Spleen (tissue), 11 donors: ENCODE measurements at regions not wholly inside any gene's neighbourhood (a gene's known extent, or its start where the extent isn't known, plus 50 kb on each side); places are given as distances from the start of the nearest gene placed in this dataset.

Experiments used
- DNase-seq: peaks from one replicate; pipeline ENCODE4 v3.0.0-alpha.2; 2020
- H3K27ac ChIP-seq, 8 donors: fragments of 200-600 bp; sonication (generic) in 7 of 8; 1 replicate in 4 of 8; 2 replicates in 4 of 8; pipeline versions ENCODE4 v1.5.0 to v1.8.0; 2016 to 2021; ENCODE audit warnings: inconsistent platforms in 4 of 8, mild to moderate bottlenecking in 4 of 8, moderate library complexity in 1 of 8
- H3K27me3 ChIP-seq, 7 donors: fragments of 200-600 bp; sonication (generic) in 6 of 7; replicated peaks in 1 of 7; 1 replicate in 4 of 7; 2 replicates in 3 of 7; pipeline versions ENCODE4 v1.5.0 to v1.8.0; 2016 to 2021; ENCODE audit warnings: inconsistent platforms in 3 of 7, mild to moderate bottlenecking in 1 of 7
- H3K36me3 ChIP-seq, 6 donors: fragments of 200-600 bp; sonication (generic) in 5 of 6; 1 replicate in 4 of 6; 2 replicates in 2 of 6; pipeline versions ENCODE4 v1.5.0 to v1.8.0; 2016 to 2021; ENCODE audit warnings: inconsistent platforms in 2 of 6
- H3K4me1 ChIP-seq, 6 donors: fragments of 200-600 bp; sonication (generic) in 5 of 6; 1 replicate in 3 of 6; 2 replicates in 3 of 6; pipeline versions ENCODE4 v1.5.0 to v1.8.0; 2016 to 2021; ENCODE audit warnings: inconsistent platforms in 3 of 6
- H3K4me3 ChIP-seq, 8 donors: fragments of 200-600 bp; sonication (generic) in 7 of 8; 1 replicate in 4 of 8; 2 replicates in 4 of 8; pipeline versions ENCODE4 v1.5.0 to v1.8.0; 2016 to 2021; ENCODE audit warnings: inconsistent platforms in 4 of 8, mild to moderate bottlenecking in 4 of 8, moderate library complexity in 2 of 8
- H3K9me3 ChIP-seq, 8 donors: fragments of 200-600 bp; sonication (generic) in 7 of 8; 1 replicate in 4 of 8; 2 replicates in 4 of 8; pipeline versions ENCODE4 v1.5.0 to v1.8.0; 2016 to 2021; ENCODE audit warnings: inconsistent platforms in 4 of 8
- POLR2A ChIP-seq, 3 donors: fragments of 450-650 bp; IDR thresholded peaks; one replicate each; pipeline ENCODE4 v1.5.1; 2017; ENCODE audit warnings: antibody characterized with exemption in 3 of 3, mild to moderate bottlenecking in 1 of 3
- POLR2AphosphoS5 ChIP-seq, 3 donors: sonication (generic); formaldehyde crosslinking; IDR thresholded peaks; one replicate each; pipeline ENCODE4 v1.5.1; 2017; ENCODE audit warnings: antibody characterized with exemption in 3 of 3
- WGBS, 5 donors: extraction: QIAGEN DNeasy Blood & Tissue Kit in 3 of 5; methylation state at CpG; one replicate each; pipeline versions ENCODE4 v1.1.5 to v1.1.7; 2013 to 2018; 5-methylcytosine and 5-hydroxymethylcytosine counted together
- intact Hi-C: fragments of 100-400 bp; cut with DNase I; formaldehyde crosslinking; loops from one replicate; pipeline ENCODE4 v1.15.0; 2023; ENCODE audit warnings: low total_unique reads
- TF ChIP-seq, protein P1 (sequence below), 11 experiments: fragments of 200-600 bp in 7 of 11; fragments of 450-650 bp in 4 of 11; sonication (generic) in 4 of 11; IDR thresholded peaks in 8 of 11; conservative IDR thresholded peaks in 3 of 11; 1 replicate in 7 of 11; 2 replicates in 4 of 11; pipeline versions ENCODE4 v1.4.0 to v1.8.0; 2016 to 2021; ENCODE audit warnings: antibody characterized with exemption in 11 of 11, inconsistent platforms in 4 of 11, mild to moderate bottlenecking in 1 of 11
- donor health status: healthy with polysubstance abuse.
- donor health status: DM: no; HTN: no; CAD: no; lungs with moderate emphysema.
- donor health status: DM: no; HTN: no; CAD: no.
- donor health status: Bipolar disorder and iron deficiency.
- donor health status: healthy.
- donor health status: DM: no; HTN: no; CAD: no.
- donor health status: DM: yes; HTN: yes; CAD: no.

DNA sequence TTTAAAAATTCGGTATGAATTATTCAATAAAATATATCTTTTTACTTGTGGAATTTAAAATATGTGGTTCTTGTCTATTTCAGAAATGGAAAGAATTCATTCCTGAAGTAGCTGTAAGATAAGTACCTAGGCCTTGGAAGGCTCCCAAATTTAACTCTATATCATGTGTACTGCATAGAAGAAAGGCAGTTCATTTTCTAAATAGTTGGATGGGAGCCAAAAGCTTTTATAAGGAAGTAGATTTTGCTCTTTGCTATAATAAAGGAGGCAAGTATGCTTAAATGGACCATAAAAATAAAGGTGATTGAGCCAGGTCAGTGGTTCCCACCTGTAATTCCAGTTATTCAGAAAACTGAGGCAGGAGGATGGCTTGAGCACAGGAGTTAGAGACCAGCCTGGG is 187.5 kb downstream of the ATXN7L3B start:
- Histone ChIP-seq H3K27ac (no peak overlapping the region), H3K9me3 (no peaks in the 10 kb centered on the region), H3K4me1 (no peaks in the 10 kb centered on the region), H3K36me3 (no peaks in the 10 kb centered on the region), H3K4me3 (no peak overlapping the region), H3K27me3 (no peaks in the 10 kb centered on the region)
- WGBS, 5 donors, result 73 to 90% (median 84%) methylated on average over 1 of the region's 1 CpG
- no peak for DNase-seq
- TF ChIP-seq POLR2AphosphoS5 (IDR thresholded peaks at IDR 0.05), result no peak
- TF ChIP-seq, protein P1, sequence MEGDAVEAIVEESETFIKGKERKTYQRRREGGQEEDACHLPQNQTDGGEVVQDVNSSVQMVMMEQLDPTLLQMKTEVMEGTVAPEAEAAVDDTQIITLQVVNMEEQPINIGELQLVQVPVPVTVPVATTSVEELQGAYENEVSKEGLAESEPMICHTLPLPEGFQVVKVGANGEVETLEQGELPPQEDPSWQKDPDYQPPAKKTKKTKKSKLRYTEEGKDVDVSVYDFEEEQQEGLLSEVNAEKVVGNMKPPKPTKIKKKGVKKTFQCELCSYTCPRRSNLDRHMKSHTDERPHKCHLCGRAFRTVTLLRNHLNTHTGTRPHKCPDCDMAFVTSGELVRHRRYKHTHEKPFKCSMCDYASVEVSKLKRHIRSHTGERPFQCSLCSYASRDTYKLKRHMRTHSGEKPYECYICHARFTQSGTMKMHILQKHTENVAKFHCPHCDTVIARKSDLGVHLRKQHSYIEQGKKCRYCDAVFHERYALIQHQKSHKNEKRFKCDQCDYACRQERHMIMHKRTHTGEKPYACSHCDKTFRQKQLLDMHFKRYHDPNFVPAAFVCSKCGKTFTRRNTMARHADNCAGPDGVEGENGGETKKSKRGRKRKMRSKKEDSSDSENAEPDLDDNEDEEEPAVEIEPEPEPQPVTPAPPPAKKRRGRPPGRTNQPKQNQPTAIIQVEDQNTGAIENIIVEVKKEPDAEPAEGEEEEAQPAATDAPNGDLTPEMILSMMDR (IDR thresholded peaks at IDR 0.05 in 8 of 11, conservative IDR thresholded peaks at IDR 0.05 in 3 of 11), result no peak
- intact Hi-C loops, result no loop called here

GRCh38 chr12:74728006-74728405 is 190.4 kb downstream of the ATXN7L3B start:
- intact Hi-C loops, result no loop called here
- TF ChIP-seq POLR2A (IDR thresholded peaks at IDR 0.05) (no peak), POLR2AphosphoS5 (IDR thresholded peaks at IDR 0.05) (no peak)
- TF ChIP-seq, protein P1 (IDR thresholded peaks at IDR 0.05 in 8 of 11, conservative IDR thresholded peaks at IDR 0.05 in 3 of 11), result no peak
- no peak overlapping the region for H3K27ac ChIP-seq

DNA sequence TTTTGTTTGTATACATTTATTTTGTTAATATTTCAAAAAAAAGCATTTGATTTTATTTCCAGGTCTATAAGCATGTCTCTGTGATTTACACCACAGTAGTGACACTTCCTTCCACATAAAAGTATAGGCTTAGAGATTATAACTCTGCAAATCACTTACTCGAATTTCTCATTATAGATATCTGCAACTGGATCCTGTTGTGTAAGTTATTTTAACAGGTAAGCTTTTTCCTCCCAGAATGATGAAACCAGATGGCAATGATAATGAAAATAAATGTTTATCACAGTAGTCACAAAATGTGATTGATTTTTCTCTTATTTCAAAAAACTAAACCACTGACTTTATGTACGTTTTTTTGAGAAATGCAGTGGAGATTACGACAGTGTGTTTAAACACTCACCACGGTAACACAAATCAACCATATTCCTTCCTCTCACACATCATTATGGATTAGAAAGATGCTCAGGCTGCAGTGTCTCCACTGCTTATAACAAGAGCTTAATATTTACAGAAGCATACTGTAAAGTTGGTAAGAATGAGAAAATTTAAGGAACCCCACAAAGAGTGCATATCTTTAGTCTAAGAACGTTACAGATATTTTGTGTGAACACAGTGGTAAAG is 194.6 kb downstream of the ATXN7L3B start:
- WGBS, 5 donors, result 54 to 66% (median 60%) methylated on average over 5 of the region's 5 CpGs
- H3K36me3 ChIP-seq, result no peaks in the 10 kb centered on the region
- H3K27ac ChIP-seq, result no peak overlapping the region
- H3K4me3 ChIP-seq, result no peak overlapping the region
- TF ChIP-seq, protein P1 (IDR thresholded peaks at IDR 0.05 in 8 of 11, conservative IDR thresholded peaks at IDR 0.05 in 3 of 11), result no peak
- TF ChIP-seq POLR2AphosphoS5 (IDR thresholded peaks at IDR 0.05) (no peak), POLR2A (IDR thresholded peaks at IDR 0.05) (no peak)
- no peaks in the 10 kb centered on the region for H3K4me1 ChIP-seq
- H3K27me3 ChIP-seq, result no peaks in the 10 kb centered on the region
- no peak for DNase-seq
- H3K9me3 ChIP-seq, result no peaks in the 10 kb centered on the region
- intact Hi-C loops, result no loop called here

More at GRCh38 chr12:74728006-74728405, 190.4 kb downstream of the ATXN7L3B start:
- no peaks in the 10 kb centered on the region for H3K36me3 ChIP-seq
- H3K4me3 ChIP-seq, result no peak overlapping the region
- H3K4me1 ChIP-seq, result no peaks in the 10 kb centered on the region
- no peak for DNase-seq
- no peaks in the 10 kb centered on the region for H3K27me3 ChIP-seq
- H3K9me3 ChIP-seq, result no peaks in the 10 kb centered on the region

DNA sequence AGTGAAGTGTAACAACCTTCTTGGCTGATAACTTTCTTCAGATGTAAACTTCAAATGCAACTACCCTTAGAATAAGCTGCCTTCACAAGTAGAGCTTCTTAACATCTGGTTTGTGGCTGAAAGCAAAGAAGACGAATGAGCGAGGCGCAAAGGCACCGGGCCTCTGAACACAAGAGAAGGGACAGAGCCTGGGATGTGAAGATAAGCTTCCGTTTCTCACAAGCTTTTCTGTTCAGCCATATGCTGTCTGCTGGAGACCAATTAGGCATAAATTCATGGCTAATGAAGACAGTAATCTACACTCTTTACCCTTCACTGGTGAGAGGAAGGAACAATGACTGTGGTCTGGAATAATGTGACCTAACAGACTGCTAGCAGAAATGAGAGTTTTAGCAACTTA is 195.2 kb downstream of the ATXN7L3B start:
- no peak for DNase-seq
- no peaks in the 10 kb centered on the region for H3K27me3 ChIP-seq
- no peak overlapping the region for H3K4me3 ChIP-seq
- H3K27ac ChIP-seq, result no peak overlapping the region
- no peaks in the 10 kb centered on the region for H3K4me1 ChIP-seq
- H3K9me3 ChIP-seq, result no peaks in the 10 kb centered on the region
- H3K36me3 ChIP-seq, result no peaks in the 10 kb centered on the region
- 20 to 37% (median 20%) methylated on average over 5 of the region's 5 CpGs for WGBS, 5 donors
- intact Hi-C loops, result no loop called here
- TF ChIP-seq POLR2A (IDR thresholded peaks at IDR 0.05), result no peak
- TF ChIP-seq, protein P1 (IDR thresholded peaks at IDR 0.05 in 8 of 11, conservative IDR thresholded peaks at IDR 0.05 in 3 of 11), result no peak
- no peak for TF ChIP-seq POLR2AphosphoS5 (IDR thresholded peaks at IDR 0.05)
